BJ (cell line): ENCODE measurements at regions not wholly inside any gene's neighbourhood (a gene's known extent, or its start where the extent isn't known, plus 50 kb on each side); places are given as distances from the start of the nearest gene placed in this dataset.
"Not testable (repeated sequence)": the region's sequence is repeated elsewhere in the genome, so short reads cannot be mapped to it uniquely, and the experiment has no call there.

Source experiments
- CTCF ChIA-PET: fragments of 350-600 bp; formaldehyde crosslinking; extraction: SDS; loops from one replicate; lab custom pipeline; 2021; ENCODE audit warnings: antibody characterized with exemption, inconsistent platforms; lab: Yijun Ruan, JAX
- POLR2A ChIA-PET: fragments of 300-600 bp; sonication (Branson Sonifier 250); formaldehyde crosslinking; extraction: SDS; loops from one replicate; lab custom pipeline; 2021; ENCODE audit warnings: antibody characterized with exemption; lab: Charles Lee
- DNase-seq: peaks from one replicate; pipeline ENCODE4 v3.0.0-alpha.2; 2011; ENCODE audit warnings: low read depth
- H3K27me3 ChIP-seq: 2 replicates; pipeline ENCODE4 v1.6.0; 2011; ENCODE audit warnings: low read length; ENCODE audit not compliant: control insufficient read depth, insufficient read depth
- H3K36me3 ChIP-seq: 2 replicates; pipeline ENCODE4 v1.5.1; 2011; ENCODE audit warnings: low read length; ENCODE audit not compliant: control insufficient read depth, insufficient read depth
- H3K4me3 ChIP-seq: 2 replicates; pipeline ENCODE4 v1.5.1; 2011; ENCODE audit warnings: low read depth, mild to moderate bottlenecking, control low read depth, low read length
- TF ChIP-seq, protein P1 (sequence below): IDR thresholded peaks from 2 replicates; pipeline ENCODE4 v1.5.1; 2011; ENCODE audit warnings: low read depth, mild to moderate bottlenecking, control low read depth, inconsistent platforms, low read length, moderate library complexity; ENCODE audit not compliant: insufficient read depth

DNA sequence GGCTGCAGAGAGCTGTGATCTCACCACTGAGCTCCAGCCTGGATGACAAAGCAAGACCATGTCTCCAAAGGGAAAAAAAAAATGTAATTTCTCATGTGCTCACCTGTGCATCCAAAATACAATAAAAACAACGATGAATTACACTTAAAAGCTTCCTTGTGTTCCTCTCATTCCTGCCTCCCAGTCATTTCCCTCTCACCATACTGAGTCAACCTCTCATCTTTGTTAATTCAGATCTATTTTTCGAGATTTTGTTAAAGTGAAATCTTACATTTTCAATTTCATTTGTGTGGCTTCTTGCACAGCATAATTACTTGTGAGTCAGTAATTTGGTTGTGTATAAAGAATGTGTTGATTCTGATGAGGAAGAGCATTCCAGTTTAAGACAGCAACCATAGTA is 1203.2 kb downstream of the TMEM121 start:
- H3K36me3 ChIP-seq: no peaks in the 10 kb centered on the region
- DNase-seq: no peak
- ChIA-PET POLR2A (no interaction called here), CTCF (no interaction called here)
- TF ChIP-seq, protein P1, sequence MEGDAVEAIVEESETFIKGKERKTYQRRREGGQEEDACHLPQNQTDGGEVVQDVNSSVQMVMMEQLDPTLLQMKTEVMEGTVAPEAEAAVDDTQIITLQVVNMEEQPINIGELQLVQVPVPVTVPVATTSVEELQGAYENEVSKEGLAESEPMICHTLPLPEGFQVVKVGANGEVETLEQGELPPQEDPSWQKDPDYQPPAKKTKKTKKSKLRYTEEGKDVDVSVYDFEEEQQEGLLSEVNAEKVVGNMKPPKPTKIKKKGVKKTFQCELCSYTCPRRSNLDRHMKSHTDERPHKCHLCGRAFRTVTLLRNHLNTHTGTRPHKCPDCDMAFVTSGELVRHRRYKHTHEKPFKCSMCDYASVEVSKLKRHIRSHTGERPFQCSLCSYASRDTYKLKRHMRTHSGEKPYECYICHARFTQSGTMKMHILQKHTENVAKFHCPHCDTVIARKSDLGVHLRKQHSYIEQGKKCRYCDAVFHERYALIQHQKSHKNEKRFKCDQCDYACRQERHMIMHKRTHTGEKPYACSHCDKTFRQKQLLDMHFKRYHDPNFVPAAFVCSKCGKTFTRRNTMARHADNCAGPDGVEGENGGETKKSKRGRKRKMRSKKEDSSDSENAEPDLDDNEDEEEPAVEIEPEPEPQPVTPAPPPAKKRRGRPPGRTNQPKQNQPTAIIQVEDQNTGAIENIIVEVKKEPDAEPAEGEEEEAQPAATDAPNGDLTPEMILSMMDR: no peak
- H3K27me3 ChIP-seq: no peaks in the 10 kb centered on the region
- no peak overlapping the region for H3K4me3 ChIP-seq

DNA sequence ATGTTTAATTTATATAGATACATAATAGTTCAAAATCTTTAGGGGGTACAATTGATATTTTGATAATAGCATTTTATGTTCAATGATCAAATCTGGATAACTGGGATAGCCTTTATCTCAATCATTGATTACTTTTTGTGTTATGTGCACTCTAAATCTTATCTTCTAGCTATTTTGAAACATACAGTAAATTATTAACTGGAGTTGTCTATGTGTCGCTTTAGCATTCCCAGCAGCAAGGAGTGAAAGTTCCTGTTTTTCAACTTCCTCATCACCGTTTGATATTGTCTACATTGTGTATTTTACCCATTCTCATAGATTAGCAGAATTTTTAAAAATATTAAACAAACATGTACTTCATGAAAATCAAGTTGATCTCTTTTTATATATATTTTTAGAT is 1207.4 kb downstream of the TMEM121 start:
- H3K4me3 ChIP-seq: no peak overlapping the region
- no peaks in the 10 kb centered on the region for H3K36me3 ChIP-seq
- TF ChIP-seq, protein P1: no peak
- no peak for DNase-seq
- ChIA-PET POLR2A (no interaction called here), CTCF (no interaction called here)
- no peaks in the 10 kb centered on the region for H3K27me3 ChIP-seq

DNA sequence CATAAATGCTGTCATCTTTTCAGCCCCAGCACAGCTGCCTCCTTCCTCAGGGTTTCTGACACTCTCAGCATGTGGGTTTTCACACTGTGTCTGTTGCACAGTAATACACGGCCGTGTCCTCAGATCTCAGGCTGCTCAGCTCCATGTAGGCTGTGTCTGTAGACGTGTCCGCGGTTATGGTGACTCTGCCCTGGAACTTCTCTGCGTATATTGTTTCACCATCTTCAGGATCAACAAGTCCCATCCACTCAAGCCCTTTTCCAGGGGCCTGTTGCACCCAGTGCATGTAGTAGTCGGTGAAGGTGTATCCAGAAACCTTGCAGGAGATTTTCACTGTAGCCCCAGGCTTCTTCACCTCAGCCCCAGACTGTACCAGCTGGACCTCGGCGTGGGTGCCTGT is 1210.6 kb downstream of the TMEM121 start:
- TF ChIP-seq, protein P1: no peak
- CTCF ChIA-PET: no interaction called here
- Histone ChIP-seq H3K36me3 (no peaks in the 10 kb centered on the region), H3K27me3 (no peaks in the 10 kb centered on the region), H3K4me3 (no peak overlapping the region)
- DNase-seq: no peak
- POLR2A ChIA-PET: no interaction called here

DNA sequence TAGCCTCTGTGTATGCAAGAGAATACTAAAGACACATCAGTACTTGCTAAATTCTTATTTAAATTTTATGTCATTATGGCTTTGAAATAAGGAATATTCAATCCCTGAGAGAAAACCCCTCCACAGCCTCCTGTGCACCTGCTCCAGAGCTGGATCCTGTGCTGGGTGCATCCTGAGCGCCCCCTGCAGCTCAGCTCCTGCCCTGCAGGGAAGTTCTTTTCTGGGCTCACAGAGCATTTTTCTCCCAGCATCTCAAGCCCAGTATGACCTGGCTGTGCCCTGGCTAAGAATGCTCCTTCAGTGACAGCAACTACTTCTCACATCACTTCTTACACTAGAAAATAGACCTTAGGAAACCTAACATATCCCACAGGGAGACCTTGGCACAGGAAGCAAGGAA is 1211.7 kb downstream of the TMEM121 start:
- CTCF ChIA-PET: no interaction called here
- H3K4me3 ChIP-seq: no peak overlapping the region
- TF ChIP-seq, protein P1: no peak
- no peaks in the 10 kb centered on the region for H3K27me3 ChIP-seq
- H3K36me3 ChIP-seq: no peaks in the 10 kb centered on the region
- no peak for DNase-seq
- POLR2A ChIA-PET: no interaction called here

DNA sequence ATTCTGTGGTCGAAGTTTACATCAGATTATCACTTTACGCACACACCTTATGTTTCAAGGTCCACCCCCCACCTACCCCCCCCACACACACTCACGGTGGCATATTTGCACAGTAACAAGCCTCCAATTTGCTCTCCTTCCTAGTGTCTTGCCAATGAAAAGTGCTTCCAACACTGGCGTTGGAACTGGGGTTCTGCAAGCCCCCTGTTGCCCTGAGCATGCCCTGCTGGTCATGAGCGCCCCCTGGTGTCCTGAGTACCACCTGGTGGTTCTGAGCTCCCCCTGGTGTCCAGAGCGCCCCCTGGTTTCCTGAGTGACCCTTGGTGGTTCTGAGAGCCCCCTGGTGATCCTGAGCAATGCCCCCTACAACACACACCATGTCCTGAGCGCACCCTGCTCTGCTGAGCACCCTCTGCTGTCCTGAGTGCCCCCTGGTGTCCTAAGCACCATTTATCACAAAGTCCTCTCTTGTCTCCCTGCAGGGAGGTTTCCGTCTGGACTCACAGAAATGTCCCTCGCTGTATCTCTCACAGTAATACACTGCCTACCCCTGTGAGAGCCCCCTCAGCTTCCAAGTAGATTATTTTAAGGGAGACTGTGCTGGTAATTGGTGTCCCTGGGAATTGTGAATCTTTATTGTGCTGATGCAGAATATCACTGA is 1212.3 kb downstream of the TMEM121 start:
- CTCF ChIA-PET, H3K4me3 ChIP-seq, H3K27me3 ChIP-seq, H3K36me3 ChIP-seq, DNase-seq, POLR2A ChIA-PET: not testable (repeated sequence)

DNA sequence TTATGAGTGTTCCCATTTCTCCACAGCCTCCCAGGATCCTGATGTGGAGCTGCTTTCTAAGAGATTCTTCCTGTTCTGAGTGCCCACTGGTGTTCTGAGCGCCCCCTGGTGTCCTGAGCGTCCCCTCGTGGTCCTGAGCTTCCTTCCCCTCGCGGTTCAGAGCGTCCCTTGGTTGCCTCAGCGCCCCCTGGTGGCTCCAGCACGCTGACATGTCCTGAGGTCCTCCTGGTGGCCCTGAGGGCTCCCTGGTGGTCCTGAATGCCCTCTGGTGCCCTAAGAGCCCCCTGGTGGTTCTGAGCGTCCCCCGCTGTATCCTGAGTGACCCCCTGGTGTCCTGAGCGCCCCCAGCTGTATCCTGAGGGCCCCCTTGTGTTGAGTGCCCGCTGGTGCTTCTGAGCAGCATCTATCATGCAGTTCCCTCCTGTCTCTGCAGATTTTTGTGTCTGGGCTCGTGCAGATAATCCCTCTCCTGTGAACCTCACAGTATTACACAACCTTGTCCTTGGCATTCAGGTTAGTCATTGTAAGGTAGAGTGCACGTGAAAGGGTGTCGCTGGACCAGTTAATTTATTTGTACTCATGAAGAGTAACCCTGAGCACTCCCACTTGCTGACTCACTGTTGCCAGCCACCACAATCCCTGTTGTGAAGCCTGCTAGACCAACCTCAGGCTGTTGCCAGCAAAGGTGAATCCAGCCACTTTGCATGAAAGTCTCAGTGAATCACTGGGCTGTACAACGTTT is 1214.9 kb downstream of the TMEM121 start:
- CTCF ChIA-PET, H3K4me3 ChIP-seq, H3K36me3 ChIP-seq, H3K27me3 ChIP-seq, DNase-seq, POLR2A ChIA-PET: not testable (repeated sequence)

DNA sequence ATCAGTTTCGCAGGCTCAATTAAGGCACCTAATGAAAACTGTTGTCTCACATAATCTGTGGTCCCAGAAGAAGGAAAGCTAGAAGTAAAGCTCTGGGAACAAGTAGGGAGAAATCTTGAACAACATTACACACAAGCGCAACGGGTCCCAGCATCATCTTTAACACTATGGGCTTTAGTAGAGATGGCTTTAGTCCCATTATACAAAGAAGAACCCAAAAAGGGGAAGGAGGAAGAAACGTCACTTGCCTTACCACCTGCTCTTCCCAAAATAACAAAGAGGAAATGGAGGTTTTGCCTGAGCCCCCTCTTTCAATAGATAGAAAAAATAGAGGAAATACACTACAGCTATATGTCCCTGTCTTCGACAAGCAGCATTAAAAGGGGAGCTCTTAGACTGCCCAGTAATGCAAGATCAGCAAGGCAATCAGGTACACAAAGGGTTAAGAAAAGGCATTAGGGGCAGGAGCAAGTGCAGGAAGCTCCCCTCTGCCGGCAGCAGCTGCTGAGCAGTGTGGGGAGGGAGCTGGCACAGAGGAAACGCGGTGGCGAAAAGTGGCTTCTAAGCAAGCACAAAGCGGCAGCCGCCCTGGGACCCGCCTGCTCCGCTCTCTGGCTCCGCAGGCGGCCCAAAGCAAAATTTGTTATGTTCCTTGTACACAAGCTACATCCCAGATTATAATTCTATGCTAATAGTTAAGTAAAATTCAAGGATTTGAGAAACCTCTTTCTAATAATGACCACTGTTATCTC is 1218.8 kb downstream of the TMEM121 start:
- CTCF ChIA-PET, DNase-seq, H3K36me3 ChIP-seq, H3K4me3 ChIP-seq, POLR2A ChIA-PET, H3K27me3 ChIP-seq: not testable (repeated sequence)

DNA sequence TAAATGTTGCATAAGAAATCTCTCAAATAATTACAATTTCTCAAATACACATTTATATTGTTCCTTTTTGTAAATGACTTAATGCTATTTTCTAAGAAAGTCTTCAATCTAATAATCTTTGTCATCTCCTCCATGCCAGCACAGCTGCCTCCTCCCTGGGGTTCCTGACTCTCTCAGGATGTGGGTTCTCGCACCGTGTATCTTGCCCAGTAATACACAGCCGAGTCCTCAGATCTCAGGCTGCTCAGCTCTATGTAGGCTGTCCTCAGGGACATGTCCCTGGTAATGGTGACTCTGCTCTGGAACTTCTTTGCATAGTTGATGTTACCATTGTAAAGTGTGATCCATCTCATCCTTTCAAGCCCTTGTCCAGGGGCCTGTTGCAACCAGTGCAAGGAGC is 1223.7 kb downstream of the TMEM121 start:
- CTCF ChIA-PET, H3K4me3 ChIP-seq, H3K27me3 ChIP-seq, H3K36me3 ChIP-seq, POLR2A ChIA-PET, DNase-seq: not testable (repeated sequence)
